ENCODE measurements at regions not wholly inside any gene's neighbourhood (a gene's known extent, or its start where the extent isn't known, plus 50 kb on each side); places are given as distances from the start of the nearest gene placed in this dataset.

DNA sequence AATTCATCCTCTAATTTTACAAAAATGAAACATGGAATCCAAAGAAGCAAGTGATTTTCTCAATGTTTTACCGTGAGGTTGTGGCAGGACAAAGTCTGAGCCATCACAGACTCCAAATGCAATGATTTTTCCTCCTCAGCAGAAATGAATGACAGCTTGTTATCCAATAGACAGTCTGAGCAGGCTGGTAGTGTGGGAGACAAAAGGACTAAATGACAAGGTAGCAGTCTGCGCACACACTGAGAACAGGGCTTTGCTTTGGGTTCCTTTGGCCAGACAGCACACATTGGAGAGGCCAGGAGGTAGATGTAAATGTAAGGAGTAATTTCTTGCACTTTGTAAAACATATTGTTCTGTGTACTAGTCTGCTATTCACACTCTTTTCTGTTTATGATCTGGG, 50.3 kb upstream of the RGPD4 start (continued):
- TF ChIP-seq ZNF219 (CRISPR knock-in tag; IDR thresholded peaks at IDR 0.05; ENCODE audit: borderline replicate concordance) (no peak), FOXP4 (CRISPR knock-in tag; IDR thresholded peaks at IDR 0.05) (no peak), ZBTB43 (CRISPR knock-in tag; IDR thresholded peaks at IDR 0.05) (no peak), JUN (CRISPR knock-in tag; IDR thresholded peaks at IDR 0.05) (no peak), ZNF281 (CRISPR knock-in tag; IDR thresholded peaks at IDR 0.05) (no peak), ZNF671 (CRISPR knock-in tag; IDR thresholded peaks at IDR 0.05) (no peak), NFATC4 (CRISPR knock-in tag; IDR thresholded peaks at IDR 0.05) (no peak), NR3C1 (CRISPR knock-in tag; conservative IDR thresholded peaks at IDR 0.05; ENCODE audit: low read depth) (no peak)
- TF ChIP-seq, protein P1, sequence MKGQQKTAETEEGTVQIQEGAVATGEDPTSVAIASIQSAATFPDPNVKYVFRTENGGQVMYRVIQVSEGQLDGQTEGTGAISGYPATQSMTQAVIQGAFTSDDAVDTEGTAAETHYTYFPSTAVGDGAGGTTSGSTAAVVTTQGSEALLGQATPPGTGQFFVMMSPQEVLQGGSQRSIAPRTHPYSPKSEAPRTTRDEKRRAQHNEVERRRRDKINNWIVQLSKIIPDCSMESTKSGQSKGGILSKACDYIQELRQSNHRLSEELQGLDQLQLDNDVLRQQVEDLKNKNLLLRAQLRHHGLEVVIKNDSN (CRISPR knock-in tag; IDR thresholded peaks at IDR 0.05): no peak
